ENCODE measurements at regions not wholly inside any gene's neighbourhood (a gene's known extent, or its start where the extent isn't known, plus 50 kb on each side); places are given as distances from the start of the nearest gene placed in this dataset.

- H3K9me3 ChIP-seq = peaks cover 39% of the 10 kb centered on the region
- intact Hi-C loops (cut with DNase I, micrococcal nuclease) = no loop called here
- no peak for TF ChIP-seq CTCF (IDR thresholded peaks at IDR 0.05)
- H3K4me1 ChIP-seq (ENCODE audit: low read depth) = no peaks in the 10 kb centered on the region
- DNase-seq (no peak), ATAC-seq (no peak)
- H3K36me3 ChIP-seq (ENCODE audit: low read depth) = no peaks in the 10 kb centered on the region
- no peak overlapping the region for H3K4me3 ChIP-seq
Measured at GRCh38 chr18:55696811-55697210, 108.8 kb upstream of the TCF4 start.

- peaks cover 35% of the 10 kb centered on the region for H3K9me3 ChIP-seq
- no peaks in the 10 kb centered on the region for H3K36me3 ChIP-seq (ENCODE audit: low read depth)
- TF ChIP-seq CTCF (IDR thresholded peaks at IDR 0.05) = no peak
- DNase-seq (no peak), ATAC-seq (no peak)
- no peaks in the 10 kb centered on the region for H3K4me1 ChIP-seq (ENCODE audit: low read depth)
- H3K4me3 ChIP-seq = no peak overlapping the region
- intact Hi-C loops (cut with DNase I, micrococcal nuclease) = no loop called here
Measured at GRCh38 chr18:55695091-55695490, 107.1 kb upstream of the TCF4 start.

GRCh38 chr18:55694291-55694690, 106.3 kb upstream of the TCF4 start:
- ATAC-seq = no peak
- no peaks in the 10 kb centered on the region for H3K4me1 ChIP-seq (ENCODE audit: low read depth)
- TF ChIP-seq CTCF (IDR thresholded peaks at IDR 0.05) = no peak
- no peak for DNase-seq
- intact Hi-C loops (cut with DNase I, micrococcal nuclease) = no loop called here
- no peaks in the 10 kb centered on the region for H3K36me3 ChIP-seq (ENCODE audit: low read depth)
- no peak overlapping the region for H3K4me3 ChIP-seq
- peaks cover 36% of the 10 kb centered on the region for H3K9me3 ChIP-seq

- Histone ChIP-seq H3K4me3 (no peak overlapping the region), H3K36me3 (ENCODE audit: low read depth) (no peaks in the 10 kb centered on the region), H3K9me3 (peaks cover 21% of the 10 kb centered on the region), H3K4me1 (ENCODE audit: low read depth) (no peaks in the 10 kb centered on the region)
- intact Hi-C loops (cut with DNase I, micrococcal nuclease) = no loop called here
- no peak for ATAC-seq
- no peak for DNase-seq
- no peak for TF ChIP-seq CTCF (IDR thresholded peaks at IDR 0.05)
Measured at GRCh38 chr18:55688030-55688429, 100.0 kb upstream of the TCF4 start.

- DNase-seq (no peak), ATAC-seq (no peak)
- peaks cover 16% of the 10 kb centered on the region for H3K9me3 ChIP-seq
- H3K4me3 ChIP-seq = no peak overlapping the region
- TF ChIP-seq CTCF (IDR thresholded peaks at IDR 0.05) = no peak
- no peaks in the 10 kb centered on the region for H3K36me3 ChIP-seq (ENCODE audit: low read depth)
- intact Hi-C loops (cut with DNase I, micrococcal nuclease) = no loop called here
- no peaks in the 10 kb centered on the region for H3K4me1 ChIP-seq (ENCODE audit: low read depth)
Measured at GRCh38 chr18:55687106-55687505, 99.1 kb upstream of the TCF4 start.

- ATAC-seq (no peak), DNase-seq (no peak)
- Histone ChIP-seq H3K4me1 (ENCODE audit: low read depth) (no peaks in the 10 kb centered on the region), H3K4me3 (no peak overlapping the region), H3K36me3 (ENCODE audit: low read depth) (no peaks in the 10 kb centered on the region), H3K9me3 (peaks cover 10% of the 10 kb centered on the region)
- intact Hi-C loops (cut with DNase I, micrococcal nuclease) = no loop called here
- no peak for TF ChIP-seq CTCF (IDR thresholded peaks at IDR 0.05)
Measured at GRCh38 chr18:55685638-55686037, 97.6 kb upstream of the TCF4 start.

Measured in mucosa of descending colon (tissue), 3 donors.